Large intestine (tissue), 3 donors: ENCODE measurements at regions not wholly inside any gene's neighbourhood (a gene's known extent, or its start where the extent isn't known, plus 50 kb on each side); places are given as distances from the start of the nearest gene placed in this dataset.
"Not testable (repeated sequence)": the region's sequence is repeated elsewhere in the genome, so short reads cannot be mapped to it uniquely, and the experiment has no call there.

Experiments used
- DNase-seq, 2 donors: peaks; one replicate each; pipeline versions ENCODE4 v3.0.0 to v3.0.0-alpha.2; 2013
- H3K27ac ChIP-seq: one replicate; pipeline ENCODE4 v1.5.1; 2013; ENCODE audit warnings: low read length
- H3K27me3 ChIP-seq: 2 replicates; pipeline ENCODE4 v1.6.1; 2013; ENCODE audit warnings: low read length; ENCODE audit not compliant: control insufficient read depth, insufficient read depth
- H3K36me3 ChIP-seq: 2 replicates; pipeline ENCODE4 v1.6.1; 2013; ENCODE audit warnings: low read length; ENCODE audit not compliant: control insufficient read depth, insufficient read depth
- H3K4me1 ChIP-seq: one replicate; pipeline ENCODE4 v1.6.1; 2013; ENCODE audit warnings: low read length; ENCODE audit not compliant: control insufficient read depth, insufficient read depth
- H3K4me3 ChIP-seq: one replicate; pipeline ENCODE4 v1.5.1; 2013; ENCODE audit warnings: low read length
- H3K9me3 ChIP-seq: one replicate; pipeline ENCODE4 v1.6.1; 2013; ENCODE audit warnings: mild to moderate bottlenecking, low read depth, low read length, moderate library complexity; ENCODE audit not compliant: control insufficient read depth
- WGBS: methylation state at CpG from one replicate; pipeline ENCODE4 v1.1.5; 2013; ENCODE audit warnings: low lambda C conversion rate; ENCODE audit not compliant: insufficient coverage; 5-methylcytosine and 5-hydroxymethylcytosine counted together

- Histone ChIP-seq H3K9me3 (no peaks in the 10 kb centered on the region), H3K27me3 (no peaks in the 10 kb centered on the region), H3K27ac (no peak overlapping the region), H3K36me3 (no peaks in the 10 kb centered on the region), H3K4me1 (no peaks in the 10 kb centered on the region), H3K4me3 (no peak overlapping the region)
- WGBS: 20% methylated on average over 1 of the region's 2 CpGs
- DNase-seq: no peak
These were observed 76.4 kb downstream of the MAGED4 start for GRCh38 chrX:52261125-52261462.

- no CpG with 5 or more reads among the region's 41 CpGs for WGBS
- peak; percentile 85 to 93 for DNase-seq
- Histone ChIP-seq H3K27me3 (no peaks in the 10 kb centered on the region), H3K27ac (peak overlapping the region; percentile 91), H3K36me3 (no peaks in the 10 kb centered on the region), H3K4me1 (no peaks in the 10 kb centered on the region), H3K4me3 (peak overlapping the region; percentile 66), H3K9me3 (no peaks in the 10 kb centered on the region)
These were observed 76.9 kb downstream of the MAGED4 start for GRCh38 chrX:52261463-52262194.

GRCh38 chrX:52262195-52262546 is 77.5 kb downstream of the MAGED4 start:
- no peaks in the 10 kb centered on the region for H3K4me1 ChIP-seq
- H3K4me3 ChIP-seq: peak overlapping the region; percentile 66
- no CpG with 5 or more reads among the region's 19 CpGs for WGBS

GRCh38 chrX:52263417-52263816 is 78.7 kb downstream of the MAGED4 start:
- H3K27me3 ChIP-seq: no peaks in the 10 kb centered on the region
- no CpG with 5 or more reads among the region's 5 CpGs for WGBS
- H3K9me3 ChIP-seq: no peaks in the 10 kb centered on the region
- H3K36me3 ChIP-seq: no peaks in the 10 kb centered on the region
- DNase-seq: no peak
- no peaks in the 10 kb centered on the region for H3K4me1 ChIP-seq
- H3K4me3 ChIP-seq: no peak overlapping the region
- no peak overlapping the region for H3K27ac ChIP-seq

More at GRCh38 chrX:52262195-52262546, 77.5 kb downstream of the MAGED4 start:
- no peaks in the 10 kb centered on the region for H3K27me3 ChIP-seq
- H3K36me3 ChIP-seq: no peaks in the 10 kb centered on the region
- H3K9me3 ChIP-seq: no peaks in the 10 kb centered on the region
- H3K27ac ChIP-seq: peak overlapping the region; percentile 91
- DNase-seq: no peak

- H3K36me3 ChIP-seq: no peaks in the 10 kb centered on the region
- no peak overlapping the region for H3K27ac ChIP-seq
- H3K27me3 ChIP-seq: no peaks in the 10 kb centered on the region
- H3K4me3 ChIP-seq: no peak overlapping the region
- DNase-seq: no peak
- H3K9me3 ChIP-seq: no peaks in the 10 kb centered on the region
- no CpG with 5 or more reads among the region's 4 CpGs for WGBS
- no peaks in the 10 kb centered on the region for H3K4me1 ChIP-seq
These were observed 81.0 kb downstream of the MAGED4 start for GRCh38 chrX:52265713-52266112.

GRCh38 chrX:52268502-52268901 is 83.8 kb downstream of the MAGED4 start:
- DNase-seq, H3K27ac ChIP-seq, H3K4me3 ChIP-seq, H3K27me3 ChIP-seq, H3K36me3 ChIP-seq, H3K4me1 ChIP-seq, H3K9me3 ChIP-seq: not testable (repeated sequence)
- WGBS: no CpG with 5 or more reads among the region's 1 CpG

- no peak for DNase-seq
- no peak overlapping the region for H3K27ac ChIP-seq
- no CpG with 5 or more reads among the region's 4 CpGs for WGBS
- H3K4me3 ChIP-seq: no peak overlapping the region
- no peaks in the 10 kb centered on the region for H3K36me3 ChIP-seq
- no peaks in the 10 kb centered on the region for H3K9me3 ChIP-seq
- H3K27me3 ChIP-seq: no peaks in the 10 kb centered on the region
- no peaks in the 10 kb centered on the region for H3K4me1 ChIP-seq
These were observed 85.9 kb downstream of the MAGED4 start for GRCh38 chrX:52270453-52271116.

- no peak overlapping the region for H3K27ac ChIP-seq
- H3K4me3 ChIP-seq: no peak overlapping the region
- DNase-seq: peak; percentile 1 to 16
- no peaks in the 10 kb centered on the region for H3K27me3 ChIP-seq
- H3K9me3 ChIP-seq: no peaks in the 10 kb centered on the region
- no CpG with 5 or more reads among the region's 2 CpGs for WGBS
- H3K36me3 ChIP-seq: no peaks in the 10 kb centered on the region
- H3K4me1 ChIP-seq: no peaks in the 10 kb centered on the region
These were observed 86.5 kb downstream of the MAGED4 start for GRCh38 chrX:52271206-52271605.

- Histone ChIP-seq H3K4me1 (no peaks in the 10 kb centered on the region), H3K36me3 (no peaks in the 10 kb centered on the region), H3K4me3 (no peak overlapping the region), H3K9me3 (no peaks in the 10 kb centered on the region), H3K27ac (no peak overlapping the region), H3K27me3 (no peaks in the 10 kb centered on the region)
- WGBS: no CpG with 5 or more reads among the region's 8 CpGs
- no peak for DNase-seq
These were observed 91.2 kb upstream of the XAGE2 start for GRCh38 chrX:52277666-52278065.

- H3K36me3 ChIP-seq: no peaks in the 10 kb centered on the region
- no peaks in the 10 kb centered on the region for H3K27me3 ChIP-seq
- no peak overlapping the region for H3K27ac ChIP-seq
- no peak overlapping the region for H3K4me3 ChIP-seq
- no peaks in the 10 kb centered on the region for H3K9me3 ChIP-seq
- no peak for DNase-seq
- H3K4me1 ChIP-seq: no peaks in the 10 kb centered on the region
- WGBS: no CpG with 5 or more reads among the region's 2 CpGs
These were observed 88.0 kb upstream of the XAGE2 start for GRCh38 chrX:52280812-52281211.

- no CpG with 5 or more reads among the region's 14 CpGs for WGBS
- H3K36me3 ChIP-seq: no peaks in the 10 kb centered on the region
These were observed 84.0 kb upstream of the XAGE2 start for GRCh38 chrX:52284865-52285264.

More at GRCh38 chrX:52284865-52285264, 84.0 kb upstream of the XAGE2 start:
- no peak overlapping the region for H3K27ac ChIP-seq
- no peak for DNase-seq
- no peaks in the 10 kb centered on the region for H3K9me3 ChIP-seq
- H3K27me3 ChIP-seq: no peaks in the 10 kb centered on the region
- no peaks in the 10 kb centered on the region for H3K4me1 ChIP-seq
- H3K4me3 ChIP-seq: no peak overlapping the region
